Lower leg skin (tissue), 3 donors: ENCODE measurements at regions not wholly inside any gene's neighbourhood (a gene's known extent, or its start where the extent isn't known, plus 50 kb on each side); places are given as distances from the start of the nearest gene placed in this dataset.

ENCODE experiments used
- CTCF ChIP-seq, 3 donors: fragments of 450-650 bp; IDR thresholded peaks; one replicate each; pipeline ENCODE4 v1.5.1; 2016; ENCODE audit warnings: antibody characterized with exemption in 3 of 3, mild to moderate bottlenecking in 3 of 3, moderate library complexity in 2 of 3
- POLR2A ChIP-seq, 2 donors: fragments of 450-650 bp; IDR thresholded peaks; one replicate each; pipeline ENCODE4 v1.6.1; 2016 to 2017; ENCODE audit warnings: antibody characterized with exemption in 2 of 2, mild to moderate bottlenecking in 1 of 2, moderate library complexity in 1 of 2

GRCh38 chr2:211205358-211205757 is 649.0 kb downstream of the CPS1 start:
- TF ChIP-seq CTCF (IDR thresholded peaks at IDR 0.05) (no peak), POLR2A (IDR thresholded peaks at IDR 0.05) (no peak)
